ENCODE measurements at regions not wholly inside any gene's neighbourhood (a gene's known extent, or its start where the extent isn't known, plus 50 kb on each side); places are given as distances from the start of the nearest gene placed in this dataset.

DNA sequence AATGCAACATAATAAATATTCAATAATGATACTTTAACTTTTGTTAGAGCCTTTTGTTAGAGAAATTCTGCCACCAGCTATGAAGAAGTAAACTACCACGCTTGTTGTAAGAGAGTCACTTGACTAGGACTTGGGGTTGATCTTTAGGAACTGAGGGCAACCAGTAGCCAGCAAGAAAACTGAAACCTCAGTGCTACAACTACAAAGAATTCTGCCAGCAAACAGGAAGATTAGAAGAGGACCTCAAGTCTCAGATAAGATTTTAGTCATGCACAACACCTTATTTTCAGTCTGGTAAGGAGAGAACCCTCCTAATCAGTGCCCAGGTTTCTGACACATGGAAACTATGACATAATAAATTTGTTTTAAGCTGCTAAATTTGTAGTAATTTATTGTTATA lies 498.3 kb upstream of the STEAP1 start:
- Histone ChIP-seq H3K4me1 (replicated peaks) (no peaks in the 10 kb centered on the region), H3K27ac (no peak overlapping the region), H3K4me3 (no peak overlapping the region), H3K36me3 (no peaks in the 10 kb centered on the region), H3K27me3 (replicated peaks; ENCODE audit: insufficient read depth) (no peaks in the 10 kb centered on the region), H3K9me3 (no peaks in the 10 kb centered on the region)
- intact Hi-C loops (cut with DNase I) = no loop called here
- TF ChIP-seq POLR2AphosphoS5 (IDR thresholded peaks at IDR 0.05) (no peak), POLR2A (IDR thresholded peaks at IDR 0.05) (no peak)
- TF ChIP-seq, protein P1, sequence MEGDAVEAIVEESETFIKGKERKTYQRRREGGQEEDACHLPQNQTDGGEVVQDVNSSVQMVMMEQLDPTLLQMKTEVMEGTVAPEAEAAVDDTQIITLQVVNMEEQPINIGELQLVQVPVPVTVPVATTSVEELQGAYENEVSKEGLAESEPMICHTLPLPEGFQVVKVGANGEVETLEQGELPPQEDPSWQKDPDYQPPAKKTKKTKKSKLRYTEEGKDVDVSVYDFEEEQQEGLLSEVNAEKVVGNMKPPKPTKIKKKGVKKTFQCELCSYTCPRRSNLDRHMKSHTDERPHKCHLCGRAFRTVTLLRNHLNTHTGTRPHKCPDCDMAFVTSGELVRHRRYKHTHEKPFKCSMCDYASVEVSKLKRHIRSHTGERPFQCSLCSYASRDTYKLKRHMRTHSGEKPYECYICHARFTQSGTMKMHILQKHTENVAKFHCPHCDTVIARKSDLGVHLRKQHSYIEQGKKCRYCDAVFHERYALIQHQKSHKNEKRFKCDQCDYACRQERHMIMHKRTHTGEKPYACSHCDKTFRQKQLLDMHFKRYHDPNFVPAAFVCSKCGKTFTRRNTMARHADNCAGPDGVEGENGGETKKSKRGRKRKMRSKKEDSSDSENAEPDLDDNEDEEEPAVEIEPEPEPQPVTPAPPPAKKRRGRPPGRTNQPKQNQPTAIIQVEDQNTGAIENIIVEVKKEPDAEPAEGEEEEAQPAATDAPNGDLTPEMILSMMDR (IDR thresholded peaks at IDR 0.05) = no peak
- no peak for DNase-seq (ENCODE audit: low spot score)
- 92% methylated on average over 1 of the region's 1 CpG for WGBS

DNA sequence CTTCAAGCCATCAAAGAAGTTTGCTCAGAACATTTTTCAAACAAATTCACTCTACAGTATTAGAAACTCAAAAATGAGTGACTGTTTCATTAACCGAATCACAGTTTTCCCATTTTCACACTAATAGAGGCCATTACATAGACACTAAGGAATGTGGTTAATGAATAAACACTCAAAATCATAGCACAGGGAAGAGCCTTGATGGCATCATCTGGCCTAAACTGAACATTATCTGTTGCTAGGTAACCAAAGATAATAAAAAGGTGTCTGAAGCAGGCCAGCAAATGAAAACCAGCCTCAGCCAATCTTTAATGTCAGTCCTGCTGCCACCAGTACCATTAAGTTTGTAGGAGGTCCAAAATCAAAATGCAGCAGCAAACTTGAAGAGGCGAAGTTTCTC lies 492.4 kb upstream of the STEAP1 start:
- 93% methylated on average over 2 of the region's 2 CpGs for WGBS
- Histone ChIP-seq H3K4me1 (replicated peaks) (no peaks in the 10 kb centered on the region), H3K4me3 (no peak overlapping the region), H3K27ac (no peak overlapping the region), H3K36me3 (no peaks in the 10 kb centered on the region), H3K9me3 (no peaks in the 10 kb centered on the region), H3K27me3 (replicated peaks; ENCODE audit: insufficient read depth) (no peaks in the 10 kb centered on the region)
- DNase-seq (ENCODE audit: low spot score) = no peak
- intact Hi-C loops (cut with DNase I) = no loop called here
- TF ChIP-seq, protein P1 (IDR thresholded peaks at IDR 0.05) = no peak
- TF ChIP-seq POLR2A (IDR thresholded peaks at IDR 0.05) (no peak), POLR2AphosphoS5 (IDR thresholded peaks at IDR 0.05) (no peak)

DNA sequence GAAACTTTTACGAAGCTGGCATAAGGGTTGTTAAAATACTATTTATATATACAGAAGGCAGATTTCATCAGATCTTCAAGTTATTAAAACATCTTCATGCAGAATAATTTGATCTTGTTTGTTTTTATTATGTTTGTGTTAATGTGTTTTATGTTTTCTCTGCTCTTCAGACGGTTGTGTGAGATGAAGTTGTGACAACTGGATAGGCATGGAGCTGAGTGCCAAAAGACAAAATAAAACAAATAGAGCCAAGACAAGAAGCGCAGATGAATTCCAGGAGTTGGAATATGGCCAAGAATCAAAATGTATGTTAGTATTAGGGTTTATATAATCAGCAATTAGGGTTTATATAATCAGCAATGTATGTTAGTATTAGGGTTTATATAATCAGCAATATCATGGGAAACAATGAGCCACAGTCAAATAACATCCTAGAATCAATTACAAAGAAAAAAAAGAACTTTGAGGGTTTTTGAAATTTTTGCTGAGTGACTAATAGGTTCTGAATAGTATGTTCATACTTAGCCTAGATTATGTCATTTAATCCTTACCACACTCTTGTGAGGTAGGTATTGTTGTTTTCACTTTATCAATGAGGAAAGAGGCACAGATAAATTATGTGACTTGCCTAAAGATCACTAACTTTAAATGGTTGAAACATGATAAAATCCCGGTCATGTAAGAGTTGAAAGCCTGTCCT lies 488.0 kb upstream of the STEAP1 start:
- H3K27ac ChIP-seq = no peak overlapping the region
- H3K4me3 ChIP-seq = no peak overlapping the region
- no peaks in the 10 kb centered on the region for H3K27me3 ChIP-seq (replicated peaks; ENCODE audit: insufficient read depth)
- 39% methylated on average over 4 of the region's 4 CpGs for WGBS
- TF ChIP-seq POLR2AphosphoS5 (IDR thresholded peaks at IDR 0.05) (no peak), POLR2A (IDR thresholded peaks at IDR 0.05) (no peak)
- TF ChIP-seq, protein P1 (IDR thresholded peaks at IDR 0.05) = no peak
- DNase-seq (ENCODE audit: low spot score) = no peak
- H3K36me3 ChIP-seq = no peaks in the 10 kb centered on the region
- H3K4me1 ChIP-seq (replicated peaks) = no peaks in the 10 kb centered on the region
- no peaks in the 10 kb centered on the region for H3K9me3 ChIP-seq
- intact Hi-C loops (cut with DNase I) = no loop called here

DNA sequence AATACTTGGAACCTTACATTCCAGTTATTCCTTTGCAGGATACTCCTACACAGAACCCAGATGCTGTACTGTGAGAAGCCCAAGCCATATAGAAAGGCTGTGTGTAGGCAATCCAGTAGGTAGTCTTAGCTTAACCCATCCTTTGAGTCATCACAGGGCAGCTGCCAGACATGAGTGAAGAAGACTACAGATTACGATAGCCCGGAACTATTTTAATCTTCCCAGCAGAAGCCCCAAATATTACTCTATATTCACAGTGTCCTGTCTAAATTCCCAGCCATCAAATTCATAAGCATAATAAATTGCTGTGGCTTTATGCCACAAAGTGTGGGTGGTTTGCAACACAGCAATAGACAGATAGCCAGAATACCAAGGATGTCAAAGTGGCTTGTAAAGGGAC lies 474.1 kb upstream of the STEAP1 start:
- no peak for DNase-seq (ENCODE audit: low spot score)
- Histone ChIP-seq H3K27me3 (replicated peaks; ENCODE audit: insufficient read depth) (no peaks in the 10 kb centered on the region), H3K27ac (no peak overlapping the region), H3K4me3 (no peak overlapping the region), H3K4me1 (replicated peaks) (no peaks in the 10 kb centered on the region), H3K36me3 (no peaks in the 10 kb centered on the region), H3K9me3 (no peaks in the 10 kb centered on the region)
- intact Hi-C loops (cut with DNase I) = no loop called here
- WGBS = 89% methylated on average over 2 of the region's 2 CpGs
- no peak for TF ChIP-seq POLR2A (IDR thresholded peaks at IDR 0.05)
- no peak for TF ChIP-seq POLR2AphosphoS5 (IDR thresholded peaks at IDR 0.05)
- TF ChIP-seq, protein P1 (IDR thresholded peaks at IDR 0.05) = no peak

DNA sequence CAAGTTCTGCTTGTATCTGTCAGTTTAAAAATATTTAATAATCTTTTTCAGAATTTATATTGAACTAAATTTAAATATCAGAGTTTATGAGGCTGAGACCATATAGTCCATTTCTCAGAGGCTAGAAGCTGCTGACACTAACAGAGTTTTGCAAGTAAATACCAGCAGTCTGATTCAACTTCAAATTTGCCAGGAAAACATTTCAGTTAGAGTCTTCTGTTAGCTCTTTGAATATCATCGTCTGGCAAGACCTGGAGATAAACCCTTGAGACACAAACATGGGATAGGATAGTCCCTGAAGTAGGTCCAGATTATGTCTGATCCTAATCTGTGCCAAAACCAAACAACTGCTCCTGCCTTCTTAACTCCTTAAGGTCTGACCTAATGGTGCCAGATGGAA lies 472.8 kb upstream of the STEAP1 start:
- intact Hi-C loops (cut with DNase I) = no loop called here

More for the DNA sequence above, 472.8 kb upstream of the STEAP1 start:
- DNase-seq (ENCODE audit: low spot score) = peak; percentile 4
- WGBS = 0% methylated on average over 1 of the region's 1 CpG
- Histone ChIP-seq H3K36me3 (no peaks in the 10 kb centered on the region), H3K4me3 (no peak overlapping the region), H3K4me1 (replicated peaks) (peaks cover 3% of the 10 kb centered on the region), H3K27ac (peak overlapping the region in 1 of 2 donors; percentile 70), H3K27me3 (replicated peaks; ENCODE audit: insufficient read depth) (no peaks in the 10 kb centered on the region), H3K9me3 (no peaks in the 10 kb centered on the region)
- TF ChIP-seq POLR2AphosphoS5 (IDR thresholded peaks at IDR 0.05) = no peak
- TF ChIP-seq POLR2A (IDR thresholded peaks at IDR 0.05) = no peak
- TF ChIP-seq, protein P1 (IDR thresholded peaks at IDR 0.05) = no peak

All from prostate gland (tissue), 2 donors.